ENCODE measurements at regions not wholly inside any gene's neighbourhood (a gene's known extent, or its start where the extent isn't known, plus 50 kb on each side); places are given as distances from the start of the nearest gene placed in this dataset.

GRCh38 chr1:56382929-56383328 lies 196.4 kb downstream of the PLPP3 start:
- H3K27ac ChIP-seq: no peak overlapping the region
- H3K9me3 ChIP-seq: no peaks in the 10 kb centered on the region
- FAIRE-seq (no peak), DNase-seq (ENCODE audit: low read depth in 1 of 2, low spot score in 1 of 2) (no peak), ATAC-seq (no peak)
- ChIA-PET POLR2A (no interaction called here), CTCF (no interaction called here)
- TF ChIP-seq REST (IDR thresholded peaks at IDR 0.05): no peak
- TF ChIP-seq ZFP36 (IDR thresholded peaks at IDR 0.05; ENCODE audit: borderline replicate concordance, partially characterized antibody): no peak
- no peak for TF ChIP-seq TP53 (CRISPR knock-in tag; IDR thresholded peaks at IDR 0.05)
- TF ChIP-seq FOSL2 (IDR thresholded peaks at IDR 0.05): no peak
- TF ChIP-seq FOSL2 (CRISPR knock-in tag; IDR thresholded peaks at IDR 0.05): no peak
- no peak for TF ChIP-seq ATOH8 (CRISPR knock-in tag; IDR thresholded peaks at IDR 0.05; ENCODE audit: low read depth)
- no peak for TF ChIP-seq BHLHE40 (IDR thresholded peaks at IDR 0.05; ENCODE audit: low read depth, low read length)
- H3K4me2 ChIP-seq: no peak overlapping the region
- WGBS (ENCODE audit: missing lambda C conversion rate): 86% methylated on average over 5 of the region's 5 CpGs
- no peak overlapping the region for H3K4me3 ChIP-seq
- no peaks in the 10 kb centered on the region for H3K4me1 ChIP-seq

- no peak for FAIRE-seq
- H3K4me3 ChIP-seq: no peak overlapping the region
- H3K4me1 ChIP-seq: peaks cover 11% of the 10 kb centered on the region; the same call in 2 of the 3 replicates
- no peaks in the 10 kb centered on the region for H3K9me3 ChIP-seq
- no peak overlapping the region for H3K27ac ChIP-seq
- POLR2A ChIA-PET: no interaction called here
- WGBS (ENCODE audit: missing lambda C conversion rate): 36% methylated on average over 4 of the region's 4 CpGs
- CTCF ChIA-PET: no interaction called here
- no peak for TF ChIP-seq ZNF302 (CRISPR knock-in tag; IDR thresholded peaks at IDR 0.05)
- TF ChIP-seq HOXA7 (CRISPR knock-in tag; IDR thresholded peaks at IDR 0.05): no peak
- no peak for TF ChIP-seq HDAC2 (IDR thresholded peaks at IDR 0.05)
- TF ChIP-seq SMC3 (IDR thresholded peaks at IDR 0.05): no peak
- TF ChIP-seq KDM5A (IDR thresholded peaks at IDR 0.05): no peak
- TF ChIP-seq BCL3 (IDR thresholded peaks at IDR 0.05): no peak
- no peak for TF ChIP-seq GATA3 (IDR thresholded peaks at IDR 0.05; ENCODE audit: borderline replicate concordance)
- TF ChIP-seq ZC3H11A (IDR thresholded peaks at IDR 0.05): no peak
- no peak for TF ChIP-seq CBX2 (IDR thresholded peaks at IDR 0.05; ENCODE audit: borderline replicate concordance, low read depth)
- no peak for TF ChIP-seq MAX (IDR thresholded peaks at IDR 0.05)
- TF ChIP-seq CBX8 (IDR thresholded peaks at IDR 0.05): no peak
- TF ChIP-seq MYC (IDR thresholded peaks at IDR 0.05; ENCODE audit: borderline replicate concordance, low read length): no peak
- TF ChIP-seq MAFK (IDR thresholded peaks at IDR 0.05; ENCODE audit: partially characterized antibody): no peak
- TF ChIP-seq PHF8 (IDR thresholded peaks at IDR 0.05; ENCODE audit: borderline replicate concordance, low read depth): no peak
- TF ChIP-seq PBX3 (IDR thresholded peaks at IDR 0.05): no peak
- no peak for DNase-seq (ENCODE audit: low read depth in 1 of 2, low spot score in 1 of 2)
- no peak overlapping the region for H3K4me2 ChIP-seq
- ATAC-seq: no peak
These were observed 198.8 kb downstream of the PLPP3 start for GRCh38 chr1:56380531-56380930.
